SH-SY5Y (cell line): ENCODE measurements at regions not wholly inside any gene's neighbourhood (a gene's known extent, or its start where the extent isn't known, plus 50 kb on each side); places are given as distances from the start of the nearest gene placed in this dataset.

Source experiments
- GATA2 ChIP-seq: IDR thresholded peaks from 2 replicates; pipeline ENCODE4 v1.6.1; 2011; ENCODE audit warnings: mild to moderate bottlenecking, low read depth, low read length
- GATA3 ChIP-seq: IDR thresholded peaks from 2 replicates; pipeline ENCODE4 v1.6.1; 2011; ENCODE audit warnings: low read depth, mild to moderate bottlenecking, low read length, moderate library complexity

DNA sequence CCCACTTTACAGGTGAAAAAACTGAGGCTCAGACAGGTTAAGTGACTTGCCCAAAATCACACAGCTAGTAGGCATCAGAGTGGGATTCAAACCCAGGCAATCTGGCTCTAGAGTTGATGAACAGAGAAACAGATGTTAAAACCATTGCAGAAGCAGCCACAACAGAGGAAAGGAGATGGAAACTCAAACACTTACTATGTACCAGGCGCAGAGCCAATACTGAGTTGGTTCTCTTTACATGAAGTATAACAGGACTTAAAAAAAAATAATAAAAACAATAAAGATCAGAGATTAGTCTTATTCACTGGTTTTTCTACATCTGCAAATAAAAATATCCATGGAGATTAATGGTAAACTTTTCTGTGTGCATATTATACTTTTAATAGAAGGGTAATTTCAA, 84.9 kb upstream of the SPATA12 start:
- TF ChIP-seq GATA2 (no peak), GATA3 (no peak)

DNA sequence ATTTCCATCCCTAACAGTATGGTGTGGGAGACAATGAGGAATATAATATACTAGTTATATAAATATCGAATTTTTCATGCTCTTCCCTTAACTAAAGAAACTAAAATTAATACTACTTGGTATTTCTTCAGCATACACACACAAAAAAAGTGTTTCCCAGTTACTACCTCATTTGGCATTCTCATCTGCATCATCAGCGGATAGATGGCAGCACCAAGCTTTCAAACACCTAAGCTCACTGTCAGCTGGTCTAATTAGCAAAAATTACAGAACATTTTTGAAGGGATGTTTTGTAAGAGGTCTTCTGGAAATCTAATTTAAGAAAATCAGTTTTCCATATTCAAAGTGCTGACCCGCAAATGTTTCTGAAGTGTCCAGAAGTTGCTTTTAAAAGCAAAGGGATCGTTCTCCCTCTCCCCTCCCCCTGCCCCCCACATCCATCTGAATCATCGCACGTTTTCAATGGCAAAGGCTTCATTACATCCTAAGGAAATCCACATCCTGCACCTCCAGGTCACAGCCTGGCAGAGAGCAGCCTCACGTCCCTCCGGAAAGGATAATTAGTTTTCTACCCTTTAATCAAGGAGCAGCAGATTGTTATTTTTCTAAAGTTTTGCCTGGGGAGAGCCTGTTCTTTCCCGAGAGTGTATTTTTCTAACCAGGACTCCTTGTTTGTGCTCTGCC, 86.1 kb upstream of the SPATA12 start:
- TF ChIP-seq GATA2: no peak
- TF ChIP-seq GATA3: no peak

DNA sequence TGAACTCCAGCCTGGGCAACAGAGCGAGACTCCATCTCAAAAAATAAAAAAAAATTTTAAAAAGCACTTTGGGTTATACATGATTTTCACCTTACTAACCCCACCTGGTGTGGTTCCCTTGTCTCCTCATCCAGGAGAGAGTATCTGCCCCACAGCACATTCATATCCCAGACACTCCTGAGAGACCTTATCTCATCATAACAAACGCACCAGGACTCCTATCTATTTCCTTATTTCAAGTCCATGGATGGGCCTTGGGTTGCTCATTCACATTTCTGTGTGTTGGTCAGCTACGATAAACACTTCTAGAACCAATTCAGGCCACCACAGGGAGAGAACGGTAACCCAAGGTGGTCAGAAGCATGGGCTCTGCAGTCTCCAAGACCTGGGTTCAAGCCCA, 88.6 kb upstream of the SPATA12 start:
- no peak for TF ChIP-seq GATA3

DNA sequence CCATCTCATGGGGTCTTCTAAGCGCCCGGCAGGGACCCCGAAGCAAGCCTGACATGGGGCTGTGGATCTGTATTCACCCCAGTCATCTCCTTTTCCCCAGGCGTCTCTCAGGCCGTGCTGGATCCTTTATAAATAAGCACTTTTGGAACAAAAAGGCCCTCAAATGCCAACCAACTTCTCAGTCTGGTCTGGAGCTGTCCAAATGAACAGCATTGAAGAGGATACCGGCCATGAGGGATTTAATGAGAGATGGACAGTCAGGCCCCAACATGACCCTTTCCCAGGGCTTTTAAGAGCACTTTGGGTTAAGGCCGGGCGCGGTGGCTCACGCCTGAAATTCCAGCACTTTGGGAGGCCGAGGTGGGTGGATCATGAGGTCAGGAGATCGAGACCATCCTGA, 89.2 kb upstream of the SPATA12 start:
- no peak for TF ChIP-seq GATA3
- TF ChIP-seq GATA2: no peak

DNA sequence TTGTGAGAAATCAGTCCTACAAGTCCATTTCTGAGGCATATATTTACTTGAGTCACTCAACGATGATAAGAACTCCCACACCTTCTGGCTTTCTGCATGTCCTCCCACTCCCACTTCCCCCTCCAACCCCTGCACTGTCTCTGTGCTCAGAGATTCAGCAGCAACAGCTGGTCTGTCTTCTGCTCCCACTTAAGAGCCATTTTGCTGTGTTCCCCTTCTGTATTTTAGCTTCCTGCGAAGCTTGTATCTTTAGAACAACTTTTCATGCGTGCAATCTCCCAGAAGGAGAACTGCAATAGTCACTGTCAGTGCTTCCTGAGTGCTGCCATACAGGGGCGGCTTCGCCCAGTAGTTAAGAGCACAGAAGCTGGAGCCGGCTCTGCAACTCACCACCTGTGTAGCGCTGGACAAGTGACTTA, 90.0 kb upstream of the SPATA12 start:
- TF ChIP-seq GATA3 (no peak), GATA2 (no peak)

DNA sequence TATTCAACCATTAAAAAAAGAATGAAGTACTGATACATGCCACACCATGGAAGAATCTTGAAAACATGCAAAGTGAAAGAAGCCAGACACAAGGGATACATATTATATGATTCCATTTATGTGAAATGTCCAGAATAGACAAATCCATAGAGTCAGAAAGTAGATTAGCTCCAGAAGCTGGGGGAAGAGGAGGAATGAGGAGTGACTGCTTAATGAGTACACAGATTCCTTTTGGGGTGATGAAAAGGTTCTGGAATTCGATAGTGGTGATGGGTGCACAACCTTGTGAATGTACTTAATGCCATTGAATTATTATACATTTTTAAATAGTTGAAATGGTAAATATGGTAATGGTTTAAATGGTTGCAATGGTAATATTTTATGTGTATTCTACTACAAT, 90.6 kb upstream of the SPATA12 start:
- TF ChIP-seq GATA2: no peak
- TF ChIP-seq GATA3: no peak

DNA sequence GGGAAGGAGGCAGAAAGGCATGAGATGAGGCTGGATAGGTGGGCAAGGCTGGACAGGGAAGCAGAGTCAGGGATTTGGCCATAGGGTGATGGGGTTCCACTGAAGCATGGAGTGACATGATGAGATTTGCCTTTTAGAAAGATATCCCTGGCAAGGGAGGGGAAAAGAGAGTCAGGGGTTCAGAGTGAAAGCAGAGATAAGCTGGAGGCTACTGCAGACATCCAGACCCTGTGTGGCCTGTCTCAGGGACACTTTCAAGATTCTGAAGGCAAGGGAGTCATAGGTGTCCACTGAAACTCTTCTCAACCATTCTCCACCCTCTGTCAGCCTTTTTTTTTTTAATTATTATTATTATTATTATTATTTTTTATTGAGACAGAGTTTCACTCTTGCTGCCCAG, 94.0 kb upstream of the SPATA12 start:
- TF ChIP-seq GATA3 (no peak), GATA2 (no peak)

DNA sequence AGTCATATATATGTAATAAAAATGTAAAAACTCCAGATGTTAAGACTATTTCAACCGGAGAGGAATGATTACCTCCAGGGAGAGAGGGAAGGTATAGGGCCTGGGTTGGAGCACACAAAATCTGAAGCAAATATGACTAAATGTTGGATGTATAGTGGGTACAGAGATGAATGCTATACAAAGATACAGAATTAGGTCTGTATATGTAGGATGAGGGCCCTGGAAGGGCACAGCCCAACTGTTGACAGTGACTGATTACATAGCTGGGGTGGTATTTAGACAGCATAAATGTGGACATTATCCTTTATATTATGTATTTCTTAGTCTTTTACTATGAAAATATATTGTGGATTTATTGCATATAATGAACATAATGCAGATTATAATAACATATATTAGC, 94.4 kb upstream of the SPATA12 start:
- no peak for TF ChIP-seq GATA3
- TF ChIP-seq GATA2: no peak

DNA sequence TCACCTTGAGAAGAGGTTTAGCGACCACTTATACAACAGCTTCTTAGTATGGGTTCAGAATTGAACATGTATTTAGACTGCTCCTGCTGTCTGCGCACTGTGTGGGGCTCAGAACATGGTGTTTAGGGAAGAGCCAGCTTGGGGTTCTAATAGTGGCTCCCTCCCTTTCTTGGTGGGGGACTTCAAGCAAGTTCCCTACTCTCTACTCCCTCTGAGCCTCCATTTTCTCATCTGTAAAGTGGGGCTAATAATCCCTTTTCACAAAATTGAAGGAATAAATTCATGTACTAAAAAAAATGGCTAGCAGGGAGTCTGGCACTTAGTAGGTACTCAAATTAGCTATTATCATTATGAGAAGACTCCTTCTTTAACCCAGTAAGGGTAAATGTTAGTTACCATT, 97.5 kb upstream of the SPATA12 start:
- TF ChIP-seq GATA3 (no peak), GATA2 (no peak)

DNA sequence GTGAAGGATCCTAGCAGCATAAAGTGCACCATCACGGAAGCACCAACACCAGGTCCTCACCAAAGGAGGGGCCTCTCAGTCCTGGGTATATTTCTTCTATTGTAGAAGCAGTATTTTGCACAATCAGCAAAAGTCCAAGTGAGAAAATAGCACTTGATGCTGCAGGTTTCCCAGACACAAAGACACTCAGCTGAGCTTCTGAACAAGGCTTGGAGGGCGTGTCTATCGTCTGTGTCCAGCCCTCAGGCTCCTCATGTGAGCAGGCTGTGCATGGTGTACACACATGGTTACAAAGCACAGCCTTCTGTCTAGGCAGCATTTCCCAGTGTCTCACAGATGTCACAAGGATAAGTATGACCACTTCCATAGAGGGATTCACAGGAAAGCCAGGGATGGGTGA, 98.3 kb upstream of the SPATA12 start:
- TF ChIP-seq GATA3: no peak
- no peak for TF ChIP-seq GATA2

DNA sequence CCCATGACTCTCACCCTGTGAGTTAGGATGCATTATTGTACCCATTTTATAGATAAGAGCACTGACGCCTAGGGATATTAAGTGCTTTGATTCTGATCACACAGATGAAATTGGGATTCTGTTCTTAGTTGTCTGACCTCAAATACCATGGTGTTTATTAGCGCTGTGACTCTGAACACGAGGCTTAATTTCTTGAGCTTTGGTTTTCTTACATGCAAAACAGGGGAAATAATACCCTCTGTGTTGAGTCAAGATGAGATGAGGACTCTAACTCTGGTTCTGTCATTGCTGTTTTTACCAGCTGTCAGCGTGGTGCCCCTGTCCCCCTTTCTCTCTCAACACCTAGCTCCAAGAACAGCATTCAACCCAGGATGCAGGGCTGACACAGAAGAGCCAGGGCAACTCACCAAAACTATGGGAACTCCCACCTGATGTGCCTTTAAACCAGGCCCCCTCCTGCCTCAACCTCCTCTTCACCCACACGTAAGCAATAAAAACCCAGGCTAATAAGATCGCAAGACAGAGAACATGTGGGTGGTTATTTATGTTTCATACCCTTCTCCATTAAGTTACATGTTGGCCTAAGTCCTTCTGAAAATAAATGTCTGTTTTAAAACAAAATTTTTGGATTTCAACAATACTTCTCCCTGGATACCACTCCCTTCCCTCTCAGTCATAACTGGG, 100.1 kb upstream of the SPATA12 start:
- TF ChIP-seq GATA2: no peak
- TF ChIP-seq GATA3: no peak

DNA sequence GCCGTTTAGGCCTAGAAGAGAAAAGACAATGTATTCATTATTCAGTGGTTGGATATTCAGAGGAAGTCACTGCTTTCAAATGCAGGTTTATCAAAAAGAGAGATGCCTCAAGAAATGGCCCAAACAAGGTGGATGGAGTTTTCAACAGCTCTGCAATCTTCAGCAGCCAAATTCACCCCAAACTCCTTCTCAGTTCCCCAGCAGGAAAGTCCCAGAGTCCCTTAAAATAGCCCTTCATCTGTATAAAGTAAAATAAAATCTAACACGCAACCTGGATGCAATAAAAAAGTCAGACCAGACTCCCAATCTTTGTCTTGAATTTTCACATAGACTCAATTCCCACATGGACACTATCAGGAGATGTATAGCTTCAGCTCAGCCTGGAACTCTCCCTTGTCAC, 101.6 kb upstream of the SPATA12 start:
- no peak for TF ChIP-seq GATA3
- TF ChIP-seq GATA2: no peak

DNA sequence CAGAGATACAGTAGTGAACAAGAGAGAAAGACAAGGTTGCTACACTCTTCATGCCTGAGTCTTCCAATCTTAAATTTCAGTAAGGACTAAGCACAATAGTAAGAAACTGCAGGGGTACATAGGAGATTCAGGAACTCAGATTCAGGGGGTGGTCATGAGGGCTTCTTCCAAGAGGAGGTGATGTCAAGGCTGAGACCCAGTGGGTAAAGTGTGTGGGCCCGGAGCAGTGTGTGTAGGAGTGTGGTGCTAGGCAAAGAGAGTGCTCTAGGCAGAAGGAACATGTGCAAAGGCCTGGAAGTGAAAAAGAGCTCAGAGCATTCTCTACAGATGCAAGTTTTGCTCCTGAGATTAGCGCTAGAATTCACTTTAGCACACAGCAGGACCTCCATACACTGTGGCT, 102.9 kb upstream of the SPATA12 start:
- TF ChIP-seq GATA3 (no peak), GATA2 (no peak)

DNA sequence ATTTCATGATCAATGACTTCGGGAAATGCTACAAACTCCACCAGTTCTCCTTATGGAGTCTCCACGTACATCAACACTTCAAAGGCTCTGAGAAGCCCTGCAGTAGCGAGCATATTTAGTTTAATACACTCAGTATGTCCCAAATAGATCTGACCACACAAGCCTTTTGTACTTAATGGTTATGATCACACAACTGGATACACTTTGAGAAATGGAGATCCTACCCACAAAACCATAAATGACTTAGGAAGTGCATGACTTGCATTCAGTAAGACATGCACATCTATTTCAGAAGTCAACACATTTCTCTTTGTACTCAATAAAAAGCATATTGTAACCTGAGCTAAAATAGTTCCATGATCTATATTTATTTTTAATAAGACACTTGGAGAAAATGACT, 103.6 kb upstream of the SPATA12 start:
- TF ChIP-seq GATA3 (no peak), GATA2 (no peak)

DNA sequence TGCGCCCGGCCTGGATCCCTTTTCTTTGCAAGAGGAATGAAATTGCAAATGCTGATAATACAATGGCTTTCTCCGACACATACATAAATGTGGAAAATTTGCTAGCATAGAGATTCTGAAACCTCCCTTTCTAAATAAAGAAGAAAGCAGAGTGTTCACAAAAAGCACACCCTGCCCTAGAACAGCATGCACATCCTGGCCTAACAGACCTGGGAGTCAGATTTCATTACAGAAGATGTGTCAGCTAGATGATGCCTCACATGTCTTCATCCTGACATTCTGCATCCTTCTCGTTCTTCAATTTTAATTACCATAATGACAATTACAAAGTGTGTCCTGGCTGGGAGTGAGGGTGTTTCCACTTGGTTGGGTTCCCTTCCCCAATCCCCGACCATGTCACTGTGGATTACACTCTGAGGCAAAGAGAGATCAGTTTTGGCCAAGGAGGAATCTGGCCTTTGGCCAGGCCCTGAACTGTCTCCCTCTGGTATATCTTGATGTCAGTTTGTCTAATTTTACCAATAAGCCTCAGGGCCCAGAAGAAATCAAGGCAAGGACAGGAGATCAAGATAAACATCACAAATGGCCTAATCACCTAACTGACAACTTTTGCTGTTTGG, 104.9 kb upstream of the SPATA12 start:
- TF ChIP-seq GATA3 (no peak), GATA2 (no peak)
